Peyer's patch (tissue), 4 donors: ENCODE measurements at regions not wholly inside any gene's neighbourhood (a gene's known extent, or its start where the extent isn't known, plus 50 kb on each side); places are given as distances from the start of the nearest gene placed in this dataset.

Experiments
- CTCF ChIP-seq, 6 experiments: fragments of 450-650 bp in 4 of 6; fragments of 200-600 bp in 2 of 6; sonication (generic) in 1 of 6; IDR thresholded peaks; one replicate each; pipeline ENCODE4 v1.5.1; 2017 to 2019; ENCODE audit warnings: antibody characterized with exemption in 6 of 6, mild to moderate bottlenecking in 3 of 6, moderate library complexity in 1 of 6
- POLR2A ChIP-seq, 2 donors: fragments of 450-650 bp; IDR thresholded peaks; one replicate each; pipeline ENCODE4 v1.5.1; 2017; ENCODE audit warnings: antibody characterized with exemption in 2 of 2, mild to moderate bottlenecking in 2 of 2, moderate library complexity in 2 of 2

- TF ChIP-seq CTCF (IDR thresholded peaks at IDR 0.05) (peak in 3 of 6 experiments; percentile 18 to 31 (median 23)), POLR2A (IDR thresholded peaks at IDR 0.05) (no peak)
These were observed 448.3 kb downstream of the EFNB2 start for GRCh38 chr13:106087201-106087600.
